MM.1S (cell line): ENCODE measurements at regions not wholly inside any gene's neighbourhood (a gene's known extent, or its start where the extent isn't known, plus 50 kb on each side); places are given as distances from the start of the nearest gene placed in this dataset.

ENCODE experiments used
- DNase-seq: peaks from one replicate; pipeline ENCODE4 v3.0.0-alpha.2; 2015
- H2AFZ ChIP-seq: fragments of 300-600 bp; sonication (generic); 2 replicates; pipeline ENCODE4 v1.6.0; 2016; ENCODE audit warnings: antibody characterized with exemption, low read length
- H3F3A ChIP-seq: fragments of 300-600 bp; sonication (generic); 2 replicates; pipeline ENCODE4 v1.6.1; 2016; ENCODE audit warnings: mild to moderate bottlenecking, antibody characterized with exemption, low read length, moderate library complexity, mixed read lengths; ENCODE audit not compliant: insufficient read depth
- H3K27ac ChIP-seq: fragments of 300-600 bp; sonication (generic); 2 replicates; pipeline ENCODE4 v1.5.1; 2016; ENCODE audit warnings: mild to moderate bottlenecking, low read length
- H3K27me3 ChIP-seq: fragments of 300-600 bp; sonication (generic); replicated peaks from 2 replicates; pipeline ENCODE4 v1.6.0; 2016; ENCODE audit warnings: low read length; ENCODE audit not compliant: insufficient read depth
- H3K36me3 ChIP-seq: fragments of 300-600 bp; sonication (generic); replicated peaks from 2 replicates; pipeline ENCODE4 v1.6.1; 2016; ENCODE audit warnings: mild to moderate bottlenecking, low read length, mixed read lengths; ENCODE audit not compliant: insufficient read depth
- H3K4me1 ChIP-seq: fragments of 300-600 bp; sonication (generic); 2 replicates; pipeline ENCODE4 v1.6.1; 2016; ENCODE audit warnings: low read length, mixed read lengths
- H3K4me2 ChIP-seq: fragments of 300-600 bp; sonication (generic); 2 replicates; pipeline ENCODE4 v1.6.0; 2016; ENCODE audit warnings: low read depth, low read length
- H3K4me3 ChIP-seq: fragments of 300-600 bp; sonication (generic); 2 replicates; pipeline ENCODE4 v1.5.1; 2016; ENCODE audit warnings: low read length, mixed read lengths
- H3K79me2 ChIP-seq: fragments of 300-600 bp; sonication (generic); 2 replicates; pipeline ENCODE4 v1.6.1; 2016; ENCODE audit warnings: mixed run types, low read length, mixed read lengths
- H3K9ac ChIP-seq: fragments of 300-600 bp; sonication (generic); 2 replicates; pipeline ENCODE4 v1.6.1; 2016; ENCODE audit warnings: low read length, mixed read lengths
- H3K9me2 ChIP-seq: fragments of 300-600 bp; sonication (generic); replicated peaks from 2 replicates; pipeline ENCODE4 v1.6.1; 2016; ENCODE audit warnings: mild to moderate bottlenecking, low read length, mixed read lengths; ENCODE audit not compliant: insufficient read depth
- H3K9me3 ChIP-seq: fragments of 300-600 bp; sonication (generic); replicated peaks from 2 replicates; pipeline ENCODE4 v1.6.1; 2016; ENCODE audit warnings: mild to moderate bottlenecking, low read length, mixed read lengths; ENCODE audit not compliant: insufficient read depth
- H4K20me1 ChIP-seq: fragments of 300-600 bp; sonication (generic); 2 replicates; pipeline ENCODE4 v1.6.1; 2016; ENCODE audit warnings: mild to moderate bottlenecking, low read length, moderate library complexity, mixed read lengths; ENCODE audit not compliant: insufficient read depth
- EZH2 ChIP-seq: fragments of 300-600 bp; sonication (generic); optimal IDR thresholded peaks from 2 replicates; pipeline ENCODE3; 2017; ENCODE audit warnings: low read depth, mild to moderate bottlenecking, antibody characterized with exemption, low read length, mixed read lengths
- EZH2phosphoT487 ChIP-seq: fragments of 300-600 bp; sonication (generic); IDR thresholded peaks from 2 replicates; pipeline ENCODE4 v1.6.1; 2018; ENCODE audit warnings: antibody characterized with exemption, low read length
- TF ChIP-seq, protein P1 (sequence below): fragments of 300-600 bp; sonication (generic); IDR thresholded peaks from 2 replicates; pipeline ENCODE4 v1.5.1; 2016; ENCODE audit warnings: antibody characterized with exemption, low read length, mixed read lengths

GRCh38 chr10:88120599-88121333 lies 257.3 kb downstream of the PTEN start:
- Histone ChIP-seq H3K36me3 (no peaks in the 10 kb centered on the region), H3K9me2 (no peaks in the 10 kb centered on the region), H3K27ac (no peak overlapping the region), H3K79me2 (no peaks in the 10 kb centered on the region), H3K9ac (no peak overlapping the region), H4K20me1 (no peaks in the 10 kb centered on the region), H3K4me1 (no peaks in the 10 kb centered on the region), H3K27me3 (no peaks in the 10 kb centered on the region), H3K4me2 (no peak overlapping the region), H2AFZ (no peak overlapping the region), H3F3A (no peaks in the 10 kb centered on the region), H3K9me3 (no peaks in the 10 kb centered on the region), H3K4me3 (no peak overlapping the region)
- DNase-seq, result no peak
- TF ChIP-seq EZH2 (no peak), EZH2phosphoT487 (no peak)
- TF ChIP-seq, protein P1, sequence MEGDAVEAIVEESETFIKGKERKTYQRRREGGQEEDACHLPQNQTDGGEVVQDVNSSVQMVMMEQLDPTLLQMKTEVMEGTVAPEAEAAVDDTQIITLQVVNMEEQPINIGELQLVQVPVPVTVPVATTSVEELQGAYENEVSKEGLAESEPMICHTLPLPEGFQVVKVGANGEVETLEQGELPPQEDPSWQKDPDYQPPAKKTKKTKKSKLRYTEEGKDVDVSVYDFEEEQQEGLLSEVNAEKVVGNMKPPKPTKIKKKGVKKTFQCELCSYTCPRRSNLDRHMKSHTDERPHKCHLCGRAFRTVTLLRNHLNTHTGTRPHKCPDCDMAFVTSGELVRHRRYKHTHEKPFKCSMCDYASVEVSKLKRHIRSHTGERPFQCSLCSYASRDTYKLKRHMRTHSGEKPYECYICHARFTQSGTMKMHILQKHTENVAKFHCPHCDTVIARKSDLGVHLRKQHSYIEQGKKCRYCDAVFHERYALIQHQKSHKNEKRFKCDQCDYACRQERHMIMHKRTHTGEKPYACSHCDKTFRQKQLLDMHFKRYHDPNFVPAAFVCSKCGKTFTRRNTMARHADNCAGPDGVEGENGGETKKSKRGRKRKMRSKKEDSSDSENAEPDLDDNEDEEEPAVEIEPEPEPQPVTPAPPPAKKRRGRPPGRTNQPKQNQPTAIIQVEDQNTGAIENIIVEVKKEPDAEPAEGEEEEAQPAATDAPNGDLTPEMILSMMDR, result no peak

DNA sequence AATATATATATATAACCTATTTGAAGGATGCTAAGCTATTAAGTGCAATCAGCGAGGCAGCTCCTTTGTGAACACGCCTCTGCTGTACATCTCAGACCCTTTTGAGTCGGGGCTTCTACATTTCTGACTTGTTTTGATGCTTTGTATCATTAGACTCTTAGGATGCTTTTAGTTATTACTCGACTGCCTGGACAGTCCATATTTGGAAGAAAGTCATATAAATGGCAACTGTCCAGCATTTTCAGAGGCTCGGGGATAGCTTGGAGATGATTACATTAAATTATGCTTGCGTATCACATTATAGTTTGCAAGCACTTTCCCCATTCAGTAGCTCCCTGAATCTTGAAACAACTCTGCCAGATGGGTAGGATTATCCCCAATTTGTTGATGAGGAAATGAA lies 257.9 kb downstream of the PTEN start:
- no peak overlapping the region for H3K9ac ChIP-seq
- no peak overlapping the region for H3K4me2 ChIP-seq
- H4K20me1 ChIP-seq, result no peaks in the 10 kb centered on the region
- H3K4me3 ChIP-seq, result no peak overlapping the region
- H3K27ac ChIP-seq, result no peak overlapping the region
- no peak for TF ChIP-seq EZH2
- TF ChIP-seq EZH2phosphoT487, result no peak
- TF ChIP-seq, protein P1, result no peak
- no peaks in the 10 kb centered on the region for H3K36me3 ChIP-seq
- H3K27me3 ChIP-seq, result no peaks in the 10 kb centered on the region
- no peak overlapping the region for H2AFZ ChIP-seq
- H3K4me1 ChIP-seq, result no peaks in the 10 kb centered on the region
- H3K79me2 ChIP-seq, result no peaks in the 10 kb centered on the region
- H3K9me3 ChIP-seq, result no peaks in the 10 kb centered on the region
- no peaks in the 10 kb centered on the region for H3K9me2 ChIP-seq
- DNase-seq, result no peak
- no peaks in the 10 kb centered on the region for H3F3A ChIP-seq

DNA sequence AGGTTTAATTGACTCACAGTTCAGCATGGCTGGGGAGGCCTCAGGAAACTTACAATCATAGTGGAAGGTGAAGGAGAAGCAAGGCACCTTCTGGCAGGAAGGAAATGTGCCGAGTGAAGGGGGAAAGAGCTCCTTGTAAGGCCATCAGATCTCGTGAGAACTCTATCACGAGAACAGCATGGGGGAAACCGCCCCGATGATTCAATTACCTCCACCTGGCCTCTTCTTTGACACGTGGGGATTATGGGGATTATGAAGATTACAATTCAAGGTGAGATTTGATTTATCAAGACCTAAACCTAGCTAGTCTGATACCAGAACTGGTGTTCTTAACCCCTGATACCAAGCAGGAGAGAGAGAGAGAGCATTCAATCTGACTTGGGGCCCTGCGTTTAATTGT lies 258.7 kb downstream of the PTEN start:
- Histone ChIP-seq H3K36me3 (no peaks in the 10 kb centered on the region), H3K9me2 (no peaks in the 10 kb centered on the region), H3K4me1 (no peaks in the 10 kb centered on the region), H3K4me3 (no peak overlapping the region), H3K9me3 (no peaks in the 10 kb centered on the region), H4K20me1 (no peaks in the 10 kb centered on the region), H3K9ac (no peak overlapping the region), H3K27me3 (no peaks in the 10 kb centered on the region), H3K4me2 (no peak overlapping the region), H3K79me2 (no peaks in the 10 kb centered on the region), H3F3A (no peaks in the 10 kb centered on the region), H2AFZ (no peak overlapping the region), H3K27ac (no peak overlapping the region)
- no peak for TF ChIP-seq EZH2phosphoT487
- DNase-seq, result no peak

- Histone ChIP-seq H3K27ac (no peak overlapping the region), H3K27me3 (no peaks in the 10 kb centered on the region), H3K9me2 (no peaks in the 10 kb centered on the region), H3K9ac (no peak overlapping the region), H4K20me1 (no peaks in the 10 kb centered on the region), H3K36me3 (no peaks in the 10 kb centered on the region), H3K79me2 (no peaks in the 10 kb centered on the region), H3K4me2 (no peak overlapping the region), H3K4me1 (no peaks in the 10 kb centered on the region), H3K4me3 (no peak overlapping the region), H2AFZ (no peak overlapping the region), H3K9me3 (no peaks in the 10 kb centered on the region), H3F3A (no peaks in the 10 kb centered on the region)
- DNase-seq, result no peak
- TF ChIP-seq EZH2 (no peak), EZH2phosphoT487 (no peak)
- TF ChIP-seq, protein P1, result no peak
Observed at GRCh38 chr10:88122576-88122975, 259.2 kb downstream of the PTEN start.
